GM12892 (cell line): ENCODE measurements at regions not wholly inside any gene's neighbourhood (a gene's known extent, or its start where the extent isn't known, plus 50 kb on each side); places are given as distances from the start of the nearest gene placed in this dataset.

ENCODE experiments used
- POLR2A ChIP-seq: IDR thresholded peaks from 2 replicates; pipeline ENCODE4 v1.6.1; 2011; ENCODE audit warnings: low read depth, low read length, control low read depth
- POLR2AphosphoS5 ChIP-seq: IDR thresholded peaks from 2 replicates; pipeline ENCODE4 v1.6.1; 2011; ENCODE audit warnings: low read depth, low read length, control low read depth

DNA sequence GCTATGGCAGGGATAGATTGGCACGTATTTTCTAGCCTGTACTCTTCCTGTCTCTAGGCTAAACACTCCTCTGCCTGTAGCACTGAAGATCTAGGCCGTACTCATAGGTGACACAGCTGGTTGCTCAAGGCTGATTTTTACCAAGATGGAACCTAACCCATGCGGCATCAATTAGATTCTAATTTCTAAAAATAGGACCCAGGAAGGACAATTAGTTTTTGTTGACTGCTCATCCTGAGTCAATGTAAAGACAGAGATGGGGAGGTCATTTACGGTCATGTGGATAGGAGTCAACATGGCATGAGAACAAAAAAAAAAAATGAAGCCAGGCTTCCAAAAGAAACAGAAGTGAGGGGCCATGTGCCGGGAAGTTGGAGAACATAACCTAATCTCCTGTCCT, 360.7 kb upstream of the ETAA1 start:
- no peak for TF ChIP-seq POLR2A
- no peak for TF ChIP-seq POLR2AphosphoS5
